ENCODE measurements at regions not wholly inside any gene's neighbourhood (a gene's known extent, or its start where the extent isn't known, plus 50 kb on each side); places are given as distances from the start of the nearest gene placed in this dataset.

- H3K4me1 ChIP-seq (ENCODE audit: insufficient read depth, low read length) = no peaks in the 10 kb centered on the region
- H4K20me1 ChIP-seq (ENCODE audit: insufficient read depth, low read length) = no peaks in the 10 kb centered on the region
- ATAC-seq (ENCODE audit: insufficient read depth, low read depth) = no peak
- H3K36me3 ChIP-seq (ENCODE audit: insufficient read depth, low read length) = no peaks in the 10 kb centered on the region
- H3K27me3 ChIP-seq (ENCODE audit: insufficient read depth, low read length, poor library complexity) = no peaks in the 10 kb centered on the region
- H3K9ac ChIP-seq (ENCODE audit: low read depth, low read length) = no peak overlapping the region
- TF ChIP-seq EZH2 (IDR thresholded peaks at IDR 0.05; ENCODE audit: borderline replicate concordance, low read depth, low read length, severe bottlenecking) (no peak), CTCF (IDR thresholded peaks at IDR 0.05; ENCODE audit: borderline replicate concordance, extremely low read depth, low read length, poor library complexity, severe bottlenecking) (no peak)
- no peak overlapping the region for H3K4me3 ChIP-seq (ENCODE audit: low read depth in 1 of 2, low read length in 2 of 2)
- no peak overlapping the region for H3K27ac ChIP-seq (ENCODE audit: low read length)
- no peaks in the 10 kb centered on the region for H3K79me2 ChIP-seq (ENCODE audit: insufficient read depth, low read length)
- H3K4me2 ChIP-seq (ENCODE audit: insufficient read depth, low read length) = no peak overlapping the region
- DNase-seq = no peak
- H3K9me3 ChIP-seq (ENCODE audit: insufficient read depth, low read length, severe bottlenecking) = no peaks in the 10 kb centered on the region
- H2AFZ ChIP-seq (ENCODE audit: low read depth, low read length) = no peak overlapping the region
Observed at GRCh38 chr15:37806808-37807207, 127.6 kb upstream of the TMCO5A start.

- H3K27ac ChIP-seq (ENCODE audit: low read length) = no peak overlapping the region
- no peak for DNase-seq
- H4K20me1 ChIP-seq (ENCODE audit: insufficient read depth, low read length) = no peaks in the 10 kb centered on the region
- no peak overlapping the region for H3K4me2 ChIP-seq (ENCODE audit: insufficient read depth, low read length)
- no peaks in the 10 kb centered on the region for H3K9me3 ChIP-seq (ENCODE audit: insufficient read depth, low read length, severe bottlenecking)
- no peak for ATAC-seq (ENCODE audit: insufficient read depth, low read depth)
- H2AFZ ChIP-seq (ENCODE audit: low read depth, low read length) = no peak overlapping the region
- no peak for TF ChIP-seq CTCF (IDR thresholded peaks at IDR 0.05; ENCODE audit: borderline replicate concordance, extremely low read depth, low read length, poor library complexity, severe bottlenecking)
- no peak for TF ChIP-seq EZH2 (IDR thresholded peaks at IDR 0.05; ENCODE audit: borderline replicate concordance, low read depth, low read length, severe bottlenecking)
- no peaks in the 10 kb centered on the region for H3K79me2 ChIP-seq (ENCODE audit: insufficient read depth, low read length)
- no peaks in the 10 kb centered on the region for H3K36me3 ChIP-seq (ENCODE audit: insufficient read depth, low read length)
- no peaks in the 10 kb centered on the region for H3K27me3 ChIP-seq (ENCODE audit: insufficient read depth, low read length, poor library complexity)
- H3K4me3 ChIP-seq (ENCODE audit: low read depth in 1 of 2, low read length in 2 of 2) = no peak overlapping the region
- no peak overlapping the region for H3K9ac ChIP-seq (ENCODE audit: low read depth, low read length)
- H3K4me1 ChIP-seq (ENCODE audit: insufficient read depth, low read length) = no peaks in the 10 kb centered on the region
Observed at GRCh38 chr15:37810381-37810780, 124.1 kb upstream of the TMCO5A start.

DNA sequence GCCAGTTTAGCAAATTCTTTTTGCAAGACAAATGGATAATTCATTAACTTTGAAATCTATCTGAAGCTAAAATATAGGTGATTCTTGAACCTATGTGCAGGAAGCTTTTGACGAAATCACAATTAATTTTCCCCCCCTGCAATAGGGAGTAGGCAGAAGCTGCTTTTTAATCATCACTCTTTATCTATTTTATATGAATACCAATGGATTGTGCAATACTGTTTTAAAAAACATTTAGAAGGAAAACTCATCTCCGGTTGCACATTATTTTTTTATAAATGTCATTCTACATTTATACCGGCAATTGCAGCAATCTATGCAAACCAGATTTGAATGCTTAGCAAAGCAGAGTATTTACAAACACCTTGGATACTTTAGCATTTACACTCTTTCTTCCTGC lies 121.1 kb upstream of the TMCO5A start:
- Histone ChIP-seq H3K4me2 (ENCODE audit: insufficient read depth, low read length) (no peak overlapping the region), H3K9ac (ENCODE audit: low read depth, low read length) (no peak overlapping the region), H4K20me1 (ENCODE audit: insufficient read depth, low read length) (no peaks in the 10 kb centered on the region), H3K36me3 (ENCODE audit: insufficient read depth, low read length) (no peaks in the 10 kb centered on the region), H3K4me3 (ENCODE audit: low read depth in 1 of 2, low read length in 2 of 2) (no peak overlapping the region), H2AFZ (ENCODE audit: low read depth, low read length) (no peak overlapping the region), H3K9me3 (ENCODE audit: insufficient read depth, low read length, severe bottlenecking) (no peaks in the 10 kb centered on the region), H3K27ac (ENCODE audit: low read length) (no peak overlapping the region), H3K4me1 (ENCODE audit: insufficient read depth, low read length) (no peaks in the 10 kb centered on the region), H3K27me3 (ENCODE audit: insufficient read depth, low read length, poor library complexity) (no peaks in the 10 kb centered on the region), H3K79me2 (ENCODE audit: insufficient read depth, low read length) (no peaks in the 10 kb centered on the region)
- no peak for DNase-seq
- TF ChIP-seq CTCF (IDR thresholded peaks at IDR 0.05; ENCODE audit: borderline replicate concordance, extremely low read depth, low read length, poor library complexity, severe bottlenecking) (no peak), EZH2 (IDR thresholded peaks at IDR 0.05; ENCODE audit: borderline replicate concordance, low read depth, low read length, severe bottlenecking) (no peak)
- ATAC-seq (ENCODE audit: insufficient read depth, low read depth) = no peak
